Activated CD8-positive, alpha-beta T cell treated with anti-CD3 and anti-CD28 coated beads for 36 hours (primary cell): ENCODE measurements at regions not wholly inside any gene's neighbourhood (a gene's known extent, or its start where the extent isn't known, plus 50 kb on each side); places are given as distances from the start of the nearest gene placed in this dataset.

Experiments
- ATAC-seq: fragments of 200-7000 bp; cut with Tn5 transposase; one replicate; pipeline ENCODE4 v1.10.0; 2021; ENCODE audit warnings: mild to moderate bottlenecking, moderate library complexity
- CTCF ChIA-PET: fragments of 350-600 bp; sonication (Branson Sonifier 250); formaldehyde crosslinking; loops from one replicate; lab custom pipeline; 2021; ENCODE audit warnings: antibody characterized with exemption; lab: Charles Lee
- POLR2A ChIA-PET: fragments of 350-600 bp; sonication (Branson Sonifier 250); formaldehyde crosslinking; loops from one replicate; lab custom pipeline; 2021; ENCODE audit warnings: antibody characterized with exemption; lab: Charles Lee
- DNase-seq: peaks from one replicate; pipeline ENCODE4 v3.0.0-alpha.2; 2020
- H3K27ac Mint-ChIP-seq: one replicate; pipeline ENCODE4 v1.8.0; 2021; ENCODE audit warnings: mild to moderate bottlenecking, mixed read lengths
- H3K27me3 Mint-ChIP-seq: one replicate; pipeline ENCODE4 v1.8.0; 2021; ENCODE audit warnings: mixed read lengths
- H3K36me3 Mint-ChIP-seq: one replicate; pipeline ENCODE4 v1.8.0; 2021; ENCODE audit warnings: low read depth, mixed read lengths
- H3K4me1 Mint-ChIP-seq: one replicate; pipeline ENCODE4 v1.8.0; 2021; ENCODE audit warnings: low read depth, mixed read lengths
- H3K4me3 Mint-ChIP-seq: one replicate; pipeline ENCODE4 v1.8.0; 2021; ENCODE audit warnings: mild to moderate bottlenecking, moderate library complexity, mixed read lengths
- H3K9me3 Mint-ChIP-seq: one replicate; pipeline ENCODE4 v1.8.0; 2021; ENCODE audit warnings: mixed read lengths
- intact Hi-C: fragments of 100-400 bp; cut with micrococcal nuclease; formaldehyde crosslinking; loops from one replicate; pipeline ENCODE4 v1.10.0; 2022
- TF ChIP-seq, protein P1 (sequence below): fragments of 200-600 bp; IDR thresholded peaks from one replicate; pipeline ENCODE4 v1.8.0; 2022; ENCODE audit warnings: antibody characterized with exemption, mild to moderate bottlenecking

DNA sequence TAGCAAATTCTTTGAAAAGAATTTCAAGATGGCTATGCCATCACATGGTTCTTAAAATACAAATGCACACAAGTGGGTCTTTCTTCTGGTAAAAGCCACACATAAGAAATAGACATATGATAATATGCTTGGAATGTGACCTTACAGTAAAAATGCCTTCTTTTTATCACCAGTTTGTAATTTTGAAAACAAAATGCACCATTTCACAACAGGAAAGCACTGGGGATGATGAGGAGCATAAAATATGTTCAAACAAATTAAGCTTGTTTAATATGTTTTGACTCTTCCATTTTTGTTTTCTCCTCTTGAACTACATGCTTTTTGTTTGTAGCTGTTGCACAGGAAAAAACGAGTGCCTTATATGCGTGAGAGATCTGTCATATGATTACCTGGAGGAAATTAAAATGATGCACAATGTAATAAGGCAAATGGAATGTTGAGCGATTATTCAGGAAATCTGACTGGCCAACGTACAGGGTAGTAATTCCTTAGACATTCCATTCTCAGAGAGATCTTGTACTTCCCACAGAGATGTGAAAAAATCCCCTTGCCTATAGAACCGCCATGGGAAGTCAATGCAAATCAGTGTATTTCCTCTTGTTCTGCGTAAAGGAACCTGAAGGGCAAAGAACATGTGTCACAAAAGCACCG is 911.6 kb downstream of the TFAP2A start:
- POLR2A ChIA-PET = no interaction called here

DNA sequence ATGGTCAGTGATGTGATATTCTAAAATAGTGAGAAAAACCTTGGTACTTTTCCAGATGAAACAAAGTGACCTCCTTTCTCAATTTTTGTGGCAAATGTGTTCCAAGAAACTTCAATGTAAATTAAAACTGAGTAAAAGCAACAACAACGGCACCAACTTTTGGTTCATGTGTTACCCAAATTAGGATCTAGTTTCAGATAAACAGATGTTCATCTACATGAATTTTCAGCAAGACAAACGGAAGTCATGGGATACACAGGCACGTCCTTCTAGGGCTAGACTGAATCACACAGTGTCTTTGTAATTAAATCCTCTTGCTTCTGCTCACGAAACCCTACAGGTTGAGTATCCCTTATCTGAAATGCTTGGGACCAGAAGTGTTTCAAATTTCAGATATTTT is 915.2 kb downstream of the TFAP2A start:
- H3K27me3 Mint-ChIP-seq = no peaks in the 10 kb centered on the region
- intact Hi-C loops = no loop called here
- peaks cover 7% of the 10 kb centered on the region for H3K9me3 Mint-ChIP-seq
- DNase-seq (no peak), ATAC-seq (no peak)
- H3K4me3 Mint-ChIP-seq = no peak overlapping the region
- H3K4me1 Mint-ChIP-seq = no peaks in the 10 kb centered on the region
- H3K27ac Mint-ChIP-seq = no peak overlapping the region
- TF ChIP-seq, protein P1, sequence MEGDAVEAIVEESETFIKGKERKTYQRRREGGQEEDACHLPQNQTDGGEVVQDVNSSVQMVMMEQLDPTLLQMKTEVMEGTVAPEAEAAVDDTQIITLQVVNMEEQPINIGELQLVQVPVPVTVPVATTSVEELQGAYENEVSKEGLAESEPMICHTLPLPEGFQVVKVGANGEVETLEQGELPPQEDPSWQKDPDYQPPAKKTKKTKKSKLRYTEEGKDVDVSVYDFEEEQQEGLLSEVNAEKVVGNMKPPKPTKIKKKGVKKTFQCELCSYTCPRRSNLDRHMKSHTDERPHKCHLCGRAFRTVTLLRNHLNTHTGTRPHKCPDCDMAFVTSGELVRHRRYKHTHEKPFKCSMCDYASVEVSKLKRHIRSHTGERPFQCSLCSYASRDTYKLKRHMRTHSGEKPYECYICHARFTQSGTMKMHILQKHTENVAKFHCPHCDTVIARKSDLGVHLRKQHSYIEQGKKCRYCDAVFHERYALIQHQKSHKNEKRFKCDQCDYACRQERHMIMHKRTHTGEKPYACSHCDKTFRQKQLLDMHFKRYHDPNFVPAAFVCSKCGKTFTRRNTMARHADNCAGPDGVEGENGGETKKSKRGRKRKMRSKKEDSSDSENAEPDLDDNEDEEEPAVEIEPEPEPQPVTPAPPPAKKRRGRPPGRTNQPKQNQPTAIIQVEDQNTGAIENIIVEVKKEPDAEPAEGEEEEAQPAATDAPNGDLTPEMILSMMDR = no peak
- POLR2A ChIA-PET = no interaction called here
- H3K36me3 Mint-ChIP-seq = no peaks in the 10 kb centered on the region
- CTCF ChIA-PET = no interaction called here

More for the DNA sequence above, 911.6 kb downstream of the TFAP2A start:
- H3K9me3 Mint-ChIP-seq = peaks cover 2% of the 10 kb centered on the region
- TF ChIP-seq, protein P1 = no peak
- DNase-seq = no peak
- no peaks in the 10 kb centered on the region for H3K4me1 Mint-ChIP-seq
- no peak for ATAC-seq
- intact Hi-C loops = no loop called here
- H3K27me3 Mint-ChIP-seq = no peaks in the 10 kb centered on the region
- H3K4me3 Mint-ChIP-seq = no peak overlapping the region
- CTCF ChIA-PET = no interaction called here
- H3K27ac Mint-ChIP-seq = no peak overlapping the region
- H3K36me3 Mint-ChIP-seq = no peaks in the 10 kb centered on the region

DNA sequence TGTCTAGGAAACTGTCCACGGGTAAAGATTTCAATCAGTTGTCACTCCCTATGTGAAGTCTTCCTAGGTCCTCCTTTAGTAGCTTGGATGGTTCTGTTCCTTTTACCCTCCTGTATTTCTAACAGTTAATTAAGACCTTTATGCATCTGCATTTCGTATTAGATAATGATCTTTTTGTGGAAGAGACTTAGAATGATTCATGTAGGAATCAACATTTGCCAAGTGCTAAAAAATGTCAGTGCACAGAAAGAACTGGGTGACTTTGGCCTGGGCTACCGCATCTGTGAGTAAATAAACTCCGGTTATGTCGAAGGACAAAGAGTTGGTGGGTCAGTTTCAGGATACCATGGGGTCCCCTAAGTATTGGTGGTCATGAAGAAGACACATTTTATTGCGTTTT is 918.0 kb downstream of the TFAP2A start:
- POLR2A ChIA-PET = interaction anchor here (0.7 kb wide), 1 partner anchor 118 kb away, joined by 3 read pairs; no protein-coding TSS in a partner anchor
- peaks cover 9% of the 10 kb centered on the region for H3K9me3 Mint-ChIP-seq
- H3K27ac Mint-ChIP-seq = no peak overlapping the region
- CTCF ChIA-PET = no interaction called here
- ATAC-seq (no peak), DNase-seq (no peak)
- intact Hi-C loops = no loop called here
- no peak overlapping the region for H3K4me3 Mint-ChIP-seq
- no peaks in the 10 kb centered on the region for H3K27me3 Mint-ChIP-seq
- TF ChIP-seq, protein P1 = no peak
- H3K4me1 Mint-ChIP-seq = no peaks in the 10 kb centered on the region
- no peaks in the 10 kb centered on the region for H3K36me3 Mint-ChIP-seq

DNA sequence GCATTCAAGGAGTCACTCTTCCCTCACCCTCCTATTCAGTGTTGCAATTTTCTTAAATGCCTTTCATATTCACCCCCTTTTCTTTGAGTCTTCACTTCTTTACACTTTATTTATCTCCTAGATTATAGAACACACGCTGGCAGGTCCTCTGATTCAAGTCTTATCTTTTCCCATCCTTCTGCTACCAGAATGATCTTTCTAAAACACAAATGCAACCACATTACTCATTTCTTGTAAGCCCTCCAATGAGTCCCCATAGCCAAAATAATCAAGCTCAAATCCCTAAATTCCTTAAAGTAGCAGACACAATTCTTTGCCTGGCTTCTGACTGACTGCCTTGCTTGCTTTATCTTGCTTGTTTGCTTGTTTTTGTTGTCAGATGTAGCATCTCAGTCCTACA is 920.0 kb downstream of the TFAP2A start:
- POLR2A ChIA-PET = no interaction called here
- Mint-ChIP-seq H3K4me1 (no peaks in the 10 kb centered on the region), H3K27me3 (no peaks in the 10 kb centered on the region), H3K36me3 (no peaks in the 10 kb centered on the region), H3K9me3 (peaks cover 8% of the 10 kb centered on the region), H3K4me3 (no peak overlapping the region), H3K27ac (no peak overlapping the region)
- no peak for DNase-seq
- ATAC-seq = no peak
- CTCF ChIA-PET = no interaction called here
- intact Hi-C loops = no loop called here
- TF ChIP-seq, protein P1 = no peak

DNA sequence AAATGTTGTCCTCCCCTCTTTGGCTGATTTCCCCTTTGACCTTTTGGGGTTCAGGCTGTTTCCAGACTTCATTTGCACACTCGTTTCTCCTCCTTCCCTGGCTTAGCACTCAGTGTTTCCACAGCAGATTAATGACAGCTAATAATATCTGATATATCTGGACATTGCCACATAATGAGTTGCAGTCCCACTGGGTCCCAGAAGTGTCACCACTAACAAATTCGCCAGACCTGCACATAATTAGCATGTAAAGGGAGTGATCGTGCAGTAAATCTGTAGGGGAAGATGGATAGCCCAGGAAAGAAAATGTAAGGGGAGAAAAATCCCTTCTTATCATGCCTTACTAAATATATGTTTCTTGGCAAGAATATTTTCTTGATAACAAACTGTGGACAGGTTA is 922.1 kb downstream of the TFAP2A start:
- TF ChIP-seq, protein P1 = no peak
- Mint-ChIP-seq H3K4me3 (no peak overlapping the region), H3K27ac (no peak overlapping the region), H3K9me3 (peaks cover 8% of the 10 kb centered on the region), H3K27me3 (no peaks in the 10 kb centered on the region), H3K4me1 (no peaks in the 10 kb centered on the region), H3K36me3 (no peaks in the 10 kb centered on the region)
- ATAC-seq = no peak
- no peak for DNase-seq
- ChIA-PET POLR2A (no interaction called here), CTCF (no interaction called here)
- intact Hi-C loops = no loop called here
